ENCODE measurements at regions not wholly inside any gene's neighbourhood (a gene's known extent, or its start where the extent isn't known, plus 50 kb on each side); places are given as distances from the start of the nearest gene placed in this dataset.

GRCh38 chr6:44700422-44700821 lies 312.9 kb downstream of the CDC5L start:
- DNase-seq (ENCODE audit: extremely low read depth, low read depth) = no peak
- no peak for TF ChIP-seq CTCF (IDR thresholded peaks at IDR 0.05; ENCODE audit: low read depth, low read length)

GRCh38 chr6:44701038-44701636 lies 313.6 kb downstream of the CDC5L start:
- TF ChIP-seq CTCF (IDR thresholded peaks at IDR 0.05; ENCODE audit: low read depth, low read length) = no peak

GRCh38 chr6:44701637-44702101 lies 314.2 kb downstream of the CDC5L start:
- DNase-seq (ENCODE audit: extremely low read depth, low read depth) = peak; percentile 52
- TF ChIP-seq CTCF (IDR thresholded peaks at IDR 0.05; ENCODE audit: low read depth, low read length) = no peak

More at GRCh38 chr6:44701038-44701636, 313.6 kb downstream of the CDC5L start:
- DNase-seq (ENCODE audit: extremely low read depth, low read depth) = no peak

- DNase-seq (ENCODE audit: extremely low read depth, low read depth) = no peak
- TF ChIP-seq CTCF (IDR thresholded peaks at IDR 0.05; ENCODE audit: low read depth, low read length) = no peak
Measured at GRCh38 chr6:44702292-44702691, 314.8 kb downstream of the CDC5L start.

- TF ChIP-seq CTCF (IDR thresholded peaks at IDR 0.05; ENCODE audit: low read depth, low read length) = no peak
- DNase-seq (ENCODE audit: extremely low read depth, low read depth) = no peak
Measured at GRCh38 chr6:44704240-44705150, 317.0 kb downstream of the CDC5L start.

- no peak for TF ChIP-seq CTCF (IDR thresholded peaks at IDR 0.05; ENCODE audit: low read depth, low read length)
Measured at GRCh38 chr6:44705596-44705995, 318.1 kb downstream of the CDC5L start.

GRCh38 chr6:44706011-44706410 lies 318.5 kb downstream of the CDC5L start:
- DNase-seq (ENCODE audit: extremely low read depth, low read depth) = no peak
- TF ChIP-seq CTCF (IDR thresholded peaks at IDR 0.05; ENCODE audit: low read depth, low read length) = no peak

More at GRCh38 chr6:44705596-44705995, 318.1 kb downstream of the CDC5L start:
- no peak for DNase-seq (ENCODE audit: extremely low read depth, low read depth)
